ENCODE measurements at regions not wholly inside any gene's neighbourhood (a gene's known extent, or its start where the extent isn't known, plus 50 kb on each side); places are given as distances from the start of the nearest gene placed in this dataset.
"Not testable (repeated sequence)": the region's sequence is repeated elsewhere in the genome, so short reads cannot be mapped to it uniquely, and the experiment has no call there.

DNA sequence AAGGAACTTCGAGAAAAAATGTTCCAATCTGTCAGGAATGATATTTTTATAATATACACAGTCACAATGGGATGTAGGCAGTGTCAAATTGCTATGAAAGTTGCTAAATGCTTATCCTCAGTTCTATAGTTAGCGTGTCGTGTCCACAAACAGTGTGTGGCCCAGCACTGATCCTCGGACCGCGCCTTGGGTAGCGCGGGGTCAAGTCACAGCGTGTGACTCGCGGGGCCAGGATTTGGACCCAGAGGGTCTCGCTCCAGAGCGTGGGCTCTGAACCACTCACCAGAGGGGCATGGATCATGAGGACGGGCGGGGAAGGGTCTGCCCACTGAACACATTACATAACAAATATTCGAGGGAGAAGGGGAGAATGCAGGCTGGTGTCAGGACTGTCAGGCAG is 171.8 kb downstream of the C9orf50 start:
- no peak overlapping the region for H3K27ac ChIP-seq (ENCODE audit: low read depth, low read length)

DNA sequence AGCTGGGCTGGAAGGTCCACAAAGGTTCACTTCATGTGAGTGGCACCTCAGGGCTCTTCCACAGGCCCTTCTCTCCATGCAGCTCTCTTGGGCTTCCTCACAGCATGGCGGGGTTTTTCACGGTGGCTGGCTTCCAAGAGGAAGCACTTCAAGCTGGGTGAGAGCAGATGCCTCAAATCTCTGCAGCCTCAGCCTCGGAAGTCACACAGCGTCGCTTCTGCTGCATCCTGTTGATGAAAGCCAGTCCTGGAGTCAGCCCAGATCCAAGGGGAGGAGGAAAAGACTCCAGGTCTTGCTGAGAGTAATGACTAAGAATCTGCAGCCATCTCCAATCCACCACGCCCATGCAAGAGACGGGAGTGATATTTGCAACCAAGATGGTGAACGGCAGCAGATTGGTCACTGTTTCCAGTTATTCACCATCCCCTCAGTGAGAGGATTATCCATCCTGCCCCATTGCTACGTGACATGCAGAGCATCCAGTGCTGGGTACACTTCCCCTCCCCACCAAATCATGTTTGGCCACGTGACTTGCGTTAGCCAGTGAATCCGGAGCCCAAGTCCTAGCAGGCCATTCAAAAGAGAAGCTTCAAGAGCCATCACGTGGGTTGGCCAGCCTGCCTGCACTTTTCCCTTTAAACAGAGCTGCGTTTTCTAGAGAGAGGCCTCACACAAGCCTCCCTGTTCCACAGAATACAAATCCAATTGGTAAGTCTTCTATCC is 173.9 kb downstream of the C9orf50 start:
- Histone ChIP-seq H3K9ac (ENCODE audit: low read length in 5 of 5) (no peak overlapping the region), H3K36me3 (ENCODE audit: control insufficient read depth in 5 of 5, insufficient read depth in 5 of 5, low read length in 5 of 5) (no peaks in the 10 kb centered on the region), H3K4me1 (ENCODE audit: control insufficient read depth in 5 of 5, insufficient read depth in 5 of 5, low read length in 5 of 5) (peaks cover 4 to 13% (median 13%) of the 10 kb centered on the region in 5 donors), H3K4me3 (ENCODE audit: low read depth in 1 of 5, low read length in 5 of 5) (no peak overlapping the region), H3K27me3 (ENCODE audit: control insufficient read depth in 5 of 5, insufficient read depth in 4 of 5, low read length in 5 of 5) (peaks cover 0 to 3% (median 0%) of the 10 kb centered on the region in 5 donors), H3K27ac (ENCODE audit: low read depth, low read length) (no peak overlapping the region), H3K9me3 (ENCODE audit: control insufficient read depth in 5 of 5, low read length in 5 of 5) (peaks cover 0 to 5% (median 0%) of the 10 kb centered on the region in 5 donors)

More for the DNA sequence above, 171.8 kb downstream of the C9orf50 start:
- Histone ChIP-seq H3K27me3 (ENCODE audit: control insufficient read depth in 5 of 5, insufficient read depth in 4 of 5, low read length in 5 of 5) (no peaks in the 10 kb centered on the region), H3K9me3 (ENCODE audit: control insufficient read depth in 5 of 5, low read length in 5 of 5) (peaks cover 0 to 5% (median 0%) of the 10 kb centered on the region in 5 donors), H3K36me3 (ENCODE audit: control insufficient read depth in 5 of 5, insufficient read depth in 5 of 5, low read length in 5 of 5) (no peaks in the 10 kb centered on the region), H3K4me1 (ENCODE audit: control insufficient read depth in 5 of 5, insufficient read depth in 5 of 5, low read length in 5 of 5) (peaks cover 4 to 14% (median 14%) of the 10 kb centered on the region in 5 donors), H3K9ac (ENCODE audit: low read length in 5 of 5) (no peak overlapping the region), H3K4me3 (ENCODE audit: low read depth in 1 of 5, low read length in 5 of 5) (no peak overlapping the region)

DNA sequence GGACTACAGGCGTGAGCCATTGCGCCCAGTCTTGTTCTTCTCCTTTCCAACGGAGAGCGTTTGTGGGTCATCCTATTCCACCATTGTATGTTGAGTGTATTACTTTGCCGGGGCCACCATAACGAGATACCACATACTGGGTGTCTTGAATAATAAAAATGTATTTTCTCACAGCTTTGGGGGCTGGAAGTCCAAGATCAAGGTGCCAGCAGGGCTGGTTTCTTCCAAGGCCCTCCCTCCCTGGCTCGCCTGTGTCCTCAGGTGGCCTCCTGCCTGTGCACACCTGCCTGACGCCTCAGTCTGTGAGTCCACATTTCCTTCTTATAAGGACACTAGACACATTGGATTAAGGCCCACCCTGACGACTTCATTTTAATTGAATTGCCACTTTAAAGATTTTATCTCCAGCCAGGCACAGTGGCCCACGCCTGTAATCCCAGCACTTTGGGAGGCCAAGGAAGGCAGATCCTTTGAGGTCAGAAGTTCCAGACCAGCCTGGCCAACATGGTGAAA is 175.1 kb downstream of the C9orf50 start:
- Histone ChIP-seq H3K27me3 (ENCODE audit: control insufficient read depth in 5 of 5, insufficient read depth in 4 of 5, low read length in 5 of 5) (peaks cover 0 to 3% (median 0%) of the 10 kb centered on the region in 5 donors), H3K9ac (ENCODE audit: low read length in 5 of 5) (no peak overlapping the region), H3K4me3 (ENCODE audit: low read depth in 1 of 5, low read length in 5 of 5) (no peak overlapping the region), H3K9me3 (ENCODE audit: control insufficient read depth in 5 of 5, low read length in 5 of 5) (peaks cover 0 to 5% (median 0%) of the 10 kb centered on the region in 5 donors), H3K36me3 (ENCODE audit: control insufficient read depth in 5 of 5, insufficient read depth in 5 of 5, low read length in 5 of 5) (no peaks in the 10 kb centered on the region), H3K4me1 (ENCODE audit: control insufficient read depth in 5 of 5, insufficient read depth in 5 of 5, low read length in 5 of 5) (peaks cover 0 to 6% (median 1%) of the 10 kb centered on the region in 5 donors), H3K27ac (ENCODE audit: low read depth, low read length) (no peak overlapping the region)

DNA sequence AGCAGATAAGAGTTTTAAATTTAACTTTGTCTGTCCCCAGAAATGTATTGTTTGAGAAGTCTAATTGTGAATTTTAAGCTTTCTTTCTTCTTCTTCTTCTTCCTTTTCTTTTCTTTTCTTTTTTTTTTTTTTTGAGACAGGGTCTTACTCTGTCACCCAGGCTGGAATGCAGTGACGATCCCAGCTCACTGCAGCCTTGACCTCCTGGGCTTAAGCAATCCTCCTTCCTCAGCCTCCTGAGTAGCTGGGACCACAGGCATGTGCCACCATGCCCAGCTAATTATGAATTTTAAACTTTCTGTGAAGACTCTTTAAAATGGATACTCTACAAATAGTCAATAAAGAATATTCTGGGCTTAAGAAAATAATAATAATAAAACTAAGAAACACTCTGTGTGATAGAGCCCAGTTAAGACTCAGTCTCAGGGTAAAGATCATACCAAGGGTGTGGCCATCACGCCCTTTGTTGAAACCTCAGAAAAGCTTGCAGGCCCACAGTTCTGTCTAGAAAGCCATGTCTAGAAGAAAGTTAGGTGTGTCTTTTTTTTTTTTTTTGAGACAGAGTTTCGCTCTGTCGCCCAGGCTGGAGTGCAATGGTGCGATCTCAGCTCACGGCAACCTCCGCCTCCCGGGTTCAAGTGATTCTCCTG is 177.3 kb downstream of the C9orf50 start:
- not testable (repeated sequence) for H3K36me3 ChIP-seq (ENCODE audit: control insufficient read depth in 5 of 5, insufficient read depth in 5 of 5, low read length in 5 of 5); H3K9ac ChIP-seq (ENCODE audit: low read length in 5 of 5); H3K4me3 ChIP-seq (ENCODE audit: low read depth in 1 of 5, low read length in 5 of 5); H3K27ac ChIP-seq (ENCODE audit: low read depth, low read length); H3K27me3 ChIP-seq (ENCODE audit: control insufficient read depth in 5 of 5, insufficient read depth in 4 of 5, low read length in 5 of 5); H3K9me3 ChIP-seq (ENCODE audit: control insufficient read depth in 5 of 5, low read length in 5 of 5); H3K4me1 ChIP-seq (ENCODE audit: control insufficient read depth in 5 of 5, insufficient read depth in 5 of 5, low read length in 5 of 5)

DNA sequence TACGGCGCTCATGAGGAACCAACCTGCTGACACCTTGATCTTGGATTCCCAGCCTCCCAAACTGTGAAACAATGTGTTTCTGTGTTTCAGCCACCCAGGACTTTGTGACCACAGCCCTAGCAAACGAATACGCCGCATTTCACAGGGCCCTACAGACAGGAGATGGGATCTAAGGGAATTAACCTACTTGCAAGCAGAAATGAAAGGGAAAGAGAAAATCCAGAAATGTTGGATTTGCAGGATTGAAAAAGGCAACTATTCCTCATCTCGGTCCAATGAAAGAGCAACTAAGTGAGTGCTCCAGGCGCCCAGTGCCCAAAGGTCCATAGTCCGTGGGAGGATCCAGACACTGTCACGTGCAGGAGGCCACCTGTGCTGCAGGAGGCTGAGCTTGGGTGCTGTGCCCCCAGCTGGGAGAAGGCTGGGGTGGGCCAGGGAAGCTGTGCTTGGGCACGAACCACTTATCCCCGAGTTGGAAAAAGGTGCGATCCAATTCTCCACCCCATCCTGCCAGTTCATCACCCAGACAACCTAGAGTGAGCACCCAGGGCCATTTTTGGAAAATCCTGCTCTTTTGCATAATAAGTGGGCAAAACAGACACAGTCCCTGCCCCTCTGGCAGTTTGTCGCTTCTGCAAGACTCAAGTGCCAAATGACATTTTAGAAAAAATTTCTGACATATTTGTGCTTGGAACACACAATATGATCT is 177.9 kb downstream of the C9orf50 start:
- Histone ChIP-seq H3K9me3 (ENCODE audit: control insufficient read depth in 5 of 5, low read length in 5 of 5) (peaks cover 0 to 5% (median 0%) of the 10 kb centered on the region in 5 donors), H3K27me3 (ENCODE audit: control insufficient read depth in 5 of 5, insufficient read depth in 4 of 5, low read length in 5 of 5) (peaks cover 0 to 9% (median 3%) of the 10 kb centered on the region in 5 donors), H3K36me3 (ENCODE audit: control insufficient read depth in 5 of 5, insufficient read depth in 5 of 5, low read length in 5 of 5) (no peaks in the 10 kb centered on the region), H3K4me1 (ENCODE audit: control insufficient read depth in 5 of 5, insufficient read depth in 5 of 5, low read length in 5 of 5) (peaks cover 0 to 10% (median 8%) of the 10 kb centered on the region in 5 donors), H3K27ac (ENCODE audit: low read depth, low read length) (no peak overlapping the region), H3K9ac (ENCODE audit: low read length in 5 of 5) (no peak overlapping the region), H3K4me3 (ENCODE audit: low read depth in 1 of 5, low read length in 5 of 5) (no peak overlapping the region)

DNA sequence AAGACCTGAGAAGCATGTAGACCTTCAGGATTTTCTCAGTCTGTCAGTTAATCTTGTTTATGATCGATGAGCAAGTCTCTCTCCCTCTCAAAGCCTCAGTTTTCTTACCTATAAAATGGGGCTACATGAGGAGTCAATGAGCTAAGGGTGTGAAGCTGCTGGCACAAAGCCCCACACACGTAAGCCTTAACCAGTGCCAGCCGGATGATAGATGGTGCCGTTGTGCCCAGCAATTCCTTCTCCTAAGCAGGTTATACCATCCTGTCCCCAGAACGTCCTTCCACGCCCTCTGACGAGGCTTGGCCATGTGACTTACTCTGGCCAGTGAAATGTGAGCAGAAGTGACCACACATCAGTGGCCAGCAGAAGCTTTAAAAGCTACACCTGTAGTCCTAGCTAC is 179.0 kb downstream of the C9orf50 start:
- H3K4me1 ChIP-seq (ENCODE audit: control insufficient read depth in 5 of 5, insufficient read depth in 5 of 5, low read length in 5 of 5): peaks cover under 1 to 21% (median 19%) of the 10 kb centered on the region in 5 donors

DNA sequence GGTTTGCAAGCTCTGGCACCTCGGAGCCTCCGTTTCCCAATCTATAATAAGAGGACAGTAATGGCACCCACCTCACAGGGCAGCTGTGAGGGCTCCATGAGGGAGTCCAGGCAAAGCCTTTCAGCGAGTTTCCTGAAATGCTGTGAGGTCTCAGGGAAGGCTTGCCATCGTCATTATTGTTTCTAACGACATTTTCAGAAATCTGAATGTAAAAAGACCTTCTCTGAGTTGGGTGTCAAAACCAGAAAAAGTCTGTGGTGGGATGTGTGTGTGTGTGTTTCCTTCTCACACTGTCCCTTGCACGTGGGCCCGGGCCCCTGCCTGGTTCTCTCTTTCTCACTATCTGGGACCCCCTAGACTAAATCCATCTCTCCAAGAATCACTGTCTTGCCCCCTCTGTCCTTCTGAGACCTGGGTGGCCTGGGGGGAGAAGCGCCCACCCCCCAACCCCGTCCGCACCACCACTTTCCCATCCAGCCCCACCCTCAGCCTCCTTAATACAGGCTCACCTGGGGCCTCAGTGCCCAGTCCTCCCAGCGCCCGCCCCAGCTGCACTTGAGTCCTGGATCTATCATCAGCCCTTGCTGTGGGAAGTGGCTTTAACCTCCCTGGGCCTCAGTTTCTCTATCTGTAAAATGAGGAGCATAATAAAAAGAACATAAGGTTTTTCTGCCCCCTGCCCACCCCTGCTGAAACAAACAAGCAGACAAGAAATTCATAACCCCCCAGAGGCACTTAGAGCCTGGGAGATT is 180.3 kb downstream of the C9orf50 start:
- H3K4me3 ChIP-seq (ENCODE audit: low read depth in 1 of 5, low read length in 5 of 5): no peak overlapping the region
- H3K9me3 ChIP-seq (ENCODE audit: control insufficient read depth in 5 of 5, low read length in 5 of 5): no peaks in the 10 kb centered on the region
- no peaks in the 10 kb centered on the region for H3K36me3 ChIP-seq (ENCODE audit: control insufficient read depth in 5 of 5, insufficient read depth in 5 of 5, low read length in 5 of 5)
- H3K4me1 ChIP-seq (ENCODE audit: control insufficient read depth in 5 of 5, insufficient read depth in 5 of 5, low read length in 5 of 5): peaks cover 2 to 25% (median 25%) of the 10 kb centered on the region in 5 donors
- peaks cover 0 to 21% (median 6%) of the 10 kb centered on the region in 5 donors for H3K27me3 ChIP-seq (ENCODE audit: control insufficient read depth in 5 of 5, insufficient read depth in 4 of 5, low read length in 5 of 5)
- no peak overlapping the region for H3K9ac ChIP-seq (ENCODE audit: low read length in 5 of 5)
- H3K27ac ChIP-seq (ENCODE audit: low read depth, low read length): no peak overlapping the region

More for the DNA sequence above, 179.0 kb downstream of the C9orf50 start:
- H3K9ac ChIP-seq (ENCODE audit: low read length in 5 of 5): no peak overlapping the region
- peaks cover 0 to 16% (median 6%) of the 10 kb centered on the region in 5 donors for H3K27me3 ChIP-seq (ENCODE audit: control insufficient read depth in 5 of 5, insufficient read depth in 4 of 5, low read length in 5 of 5)
- H3K4me3 ChIP-seq (ENCODE audit: low read depth in 1 of 5, low read length in 5 of 5): no peak overlapping the region
- H3K36me3 ChIP-seq (ENCODE audit: control insufficient read depth in 5 of 5, insufficient read depth in 5 of 5, low read length in 5 of 5): no peaks in the 10 kb centered on the region
- no peak overlapping the region for H3K27ac ChIP-seq (ENCODE audit: low read depth, low read length)
- H3K9me3 ChIP-seq (ENCODE audit: control insufficient read depth in 5 of 5, low read length in 5 of 5): peaks cover 0 to 4% (median 0%) of the 10 kb centered on the region in 5 donors

DNA sequence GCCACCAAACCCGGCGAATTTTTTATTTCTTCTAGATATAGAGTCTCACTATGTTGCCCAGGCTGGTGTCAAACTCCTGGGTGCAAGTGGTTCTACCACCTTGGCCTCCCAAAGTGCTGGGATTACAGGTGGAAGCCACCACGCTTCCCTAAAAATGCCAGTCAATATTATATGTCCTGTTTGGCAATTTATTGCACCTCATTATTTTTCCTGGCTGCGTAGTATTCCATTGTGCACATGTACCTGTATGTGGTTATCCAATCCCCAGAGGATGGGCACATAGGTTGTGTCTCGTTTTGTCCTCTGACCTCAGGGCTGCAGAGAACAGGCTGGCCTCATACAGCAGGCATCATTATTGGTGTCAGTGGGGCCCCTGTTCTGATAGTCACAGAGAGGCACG is 181.7 kb downstream of the C9orf50 start:
- H3K4me1 ChIP-seq (ENCODE audit: control insufficient read depth in 5 of 5, insufficient read depth in 5 of 5, low read length in 5 of 5): peaks cover 2 to 25% (median 25%) of the 10 kb centered on the region in 5 donors
- H3K27me3 ChIP-seq (ENCODE audit: control insufficient read depth in 5 of 5, insufficient read depth in 4 of 5, low read length in 5 of 5): peaks cover 0 to 21% (median 6%) of the 10 kb centered on the region in 5 donors
- no peaks in the 10 kb centered on the region for H3K36me3 ChIP-seq (ENCODE audit: control insufficient read depth in 5 of 5, insufficient read depth in 5 of 5, low read length in 5 of 5)
- no peak overlapping the region for H3K27ac ChIP-seq (ENCODE audit: low read depth, low read length)
- H3K4me3 ChIP-seq (ENCODE audit: low read depth in 1 of 5, low read length in 5 of 5): no peak overlapping the region
- H3K9me3 ChIP-seq (ENCODE audit: control insufficient read depth in 5 of 5, low read length in 5 of 5): peaks cover 0 to 2% (median under 1%) of the 10 kb centered on the region in 5 donors
- H3K9ac ChIP-seq (ENCODE audit: low read length in 5 of 5): no peak overlapping the region

DNA sequence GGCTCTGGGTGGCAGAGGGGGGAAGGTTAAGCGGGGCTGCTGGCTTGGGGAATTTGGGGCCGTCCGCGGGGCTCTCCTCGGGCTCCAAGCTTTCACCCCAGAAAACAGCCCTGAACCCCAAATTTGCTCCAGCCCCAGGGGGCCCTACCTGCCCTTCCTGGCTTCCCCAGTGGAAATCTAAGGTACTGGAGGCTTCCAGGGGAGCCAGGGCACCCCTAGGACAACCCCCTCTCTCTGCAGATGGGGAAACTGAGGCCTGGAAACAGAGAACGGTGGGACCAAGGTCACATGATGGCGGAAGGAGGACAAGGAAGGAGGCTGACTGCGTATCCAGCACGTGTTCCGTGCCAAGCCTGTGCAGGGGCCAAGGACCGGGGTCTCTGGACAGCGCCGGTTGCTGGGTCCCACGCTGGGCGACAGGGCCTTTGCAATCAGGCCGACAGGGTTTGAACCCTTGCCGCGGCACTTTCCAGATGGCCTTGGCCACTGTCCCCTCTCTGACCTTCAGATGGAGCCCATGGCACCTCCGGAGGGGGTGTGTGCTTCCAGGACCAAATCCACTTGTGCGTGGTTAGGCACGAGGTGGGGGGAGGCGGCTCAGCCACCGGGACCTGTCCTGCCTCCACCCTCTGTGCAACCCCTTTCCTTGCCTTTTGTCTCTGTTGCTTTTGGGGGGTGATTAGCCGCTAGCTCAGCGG is 183.1 kb downstream of the C9orf50 start:
- Histone ChIP-seq H3K4me1 (ENCODE audit: control insufficient read depth in 5 of 5, insufficient read depth in 5 of 5, low read length in 5 of 5) (peaks cover 2 to 25% (median 25%) of the 10 kb centered on the region in 5 donors), H3K9me3 (ENCODE audit: control insufficient read depth in 5 of 5, low read length in 5 of 5) (peaks cover 0 to 5% (median 2%) of the 10 kb centered on the region in 5 donors), H3K4me3 (ENCODE audit: low read depth in 1 of 5, low read length in 5 of 5) (peak overlapping the region; percentile 45 to 76 (median 59)), H3K27me3 (ENCODE audit: control insufficient read depth in 5 of 5, insufficient read depth in 4 of 5, low read length in 5 of 5) (peaks cover 0 to 20% (median 5%) of the 10 kb centered on the region in 5 donors), H3K36me3 (ENCODE audit: control insufficient read depth in 5 of 5, insufficient read depth in 5 of 5, low read length in 5 of 5) (no peaks in the 10 kb centered on the region), H3K9ac (ENCODE audit: low read length in 5 of 5) (peak overlapping the region in 4 of 5 donors; percentile 34 to 69 (median 42)), H3K27ac (ENCODE audit: low read depth, low read length) (no peak overlapping the region)
